Upper lobe of left lung (tissue), 4 donors: ENCODE measurements at regions not wholly inside any gene's neighbourhood (a gene's known extent, or its start where the extent isn't known, plus 50 kb on each side); places are given as distances from the start of the nearest gene placed in this dataset.

Source experiments
- CTCF ChIP-seq, 6 experiments: fragments of 450-650 bp in 4 of 6; fragments of 200-600 bp in 2 of 6; sonication (generic) in 2 of 6; IDR thresholded peaks; one replicate each; pipeline ENCODE4 v1.5.1; 2016 to 2019; ENCODE audit warnings: antibody characterized with exemption in 6 of 6
- POLR2A ChIP-seq, 4 donors: fragments of 450-650 bp; IDR thresholded peaks; one replicate each; pipeline ENCODE4 v1.5.1; 2016 to 2017; ENCODE audit warnings: antibody characterized with exemption in 4 of 4, mild to moderate bottlenecking in 2 of 4
- POLR2AphosphoS5 ChIP-seq, 2 donors: sonication (generic); formaldehyde crosslinking; IDR thresholded peaks; one replicate each; pipeline ENCODE4 v1.5.1; 2017; ENCODE audit warnings: antibody characterized with exemption in 2 of 2

GRCh38 chr12:127290251-127290650 lies 976.7 kb upstream of the TMEM132C start:
- TF ChIP-seq CTCF (IDR thresholded peaks at IDR 0.05), result no peak
- TF ChIP-seq POLR2AphosphoS5 (IDR thresholded peaks at IDR 0.05), result no peak
- TF ChIP-seq POLR2A (IDR thresholded peaks at IDR 0.05), result no peak
